Liver (tissue), 8 donors: ENCODE measurements at regions not wholly inside any gene's neighbourhood (a gene's known extent, or its start where the extent isn't known, plus 50 kb on each side); places are given as distances from the start of the nearest gene placed in this dataset.

Experiments used
- DNase-seq: peaks from one replicate; pipeline ENCODE4 v3.0.0-alpha.2; 2017; ENCODE audit warnings: low spot score
- H3K27ac ChIP-seq, 2 donors: one replicate each; pipeline ENCODE4 v1.7.0; 2013; ENCODE audit warnings: inconsistent platforms in 2 of 2, low read length in 2 of 2, control low read depth in 1 of 2, low read depth in 1 of 2, mild to moderate bottlenecking in 1 of 2
- H3K27me3 ChIP-seq, 4 donors: one replicate each; pipeline versions ENCODE4 v1.6.1 to v1.7.0; 2013; ENCODE audit warnings: low read length in 3 of 4, inconsistent platforms in 1 of 4, mild to moderate bottlenecking in 1 of 4, moderate library complexity in 1 of 4; ENCODE audit not compliant: control insufficient read depth in 4 of 4, insufficient read depth in 4 of 4
- H3K36me3 ChIP-seq, 4 donors: one replicate each; pipeline versions ENCODE4 v1.6.1 to v1.7.0; 2013; ENCODE audit warnings: low read length in 3 of 4, mild to moderate bottlenecking in 3 of 4, low read depth in 1 of 4, moderate library complexity in 1 of 4; ENCODE audit not compliant: control insufficient read depth in 4 of 4, insufficient read depth in 3 of 4
- H3K4me1 ChIP-seq, 4 donors: one replicate each; pipeline versions ENCODE4 v1.6.1 to v1.7.0; 2013; ENCODE audit warnings: low read length in 3 of 4, mild to moderate bottlenecking in 3 of 4, moderate library complexity in 1 of 4; ENCODE audit not compliant: control insufficient read depth in 4 of 4, insufficient read depth in 4 of 4
- H3K4me3 ChIP-seq, 3 donors: one replicate each; pipeline versions ENCODE4 v1.6.1 to v1.7.0; 2013; ENCODE audit warnings: low read length in 3 of 3, control low read depth in 1 of 3, low read depth in 1 of 3, mild to moderate bottlenecking in 1 of 3
- H3K9ac ChIP-seq, 2 donors: one replicate each; pipeline ENCODE4 v1.7.0; 2013; ENCODE audit warnings: low read length in 2 of 2, mild to moderate bottlenecking in 2 of 2, moderate library complexity in 2 of 2, control low read depth in 1 of 2, low read depth in 1 of 2
- H3K9me3 ChIP-seq, 4 donors: one replicate each; pipeline versions ENCODE4 v1.6.1 to v1.7.0; 2013; ENCODE audit warnings: low read length in 3 of 4; ENCODE audit not compliant: control insufficient read depth in 4 of 4
- CTCF ChIP-seq: fragments of 150-350 bp; IDR thresholded peaks from 2 replicates; pipeline ENCODE4 v1.5.1; 2017; ENCODE audit warnings: improper control_type of control experiment, low read depth, low read length; ENCODE audit not compliant: missing input control
- EGR1 ChIP-seq, 2 donors: IDR thresholded peaks; 2 replicates each; pipeline ENCODE4 v1.6.1; 2016 to 2018; ENCODE audit warnings: antibody characterized with exemption in 2 of 2, low read depth in 2 of 2
- FOXA1 ChIP-seq: IDR thresholded peaks from 2 replicates; pipeline ENCODE4 v1.6.1; 2016; ENCODE audit warnings: antibody characterized with exemption
- FOXA2 ChIP-seq: IDR thresholded peaks from 2 replicates; pipeline ENCODE4 v1.6.1; 2016; ENCODE audit warnings: antibody characterized with exemption
- GABPA ChIP-seq, 2 donors: IDR thresholded peaks in 1 of 2; conservative IDR thresholded peaks in 1 of 2; 2 replicates each; pipeline ENCODE4 v1.6.1; 2016; ENCODE audit warnings: antibody characterized with exemption in 2 of 2, mild to moderate bottlenecking in 1 of 2, moderate library complexity in 1 of 2
- HNF4A ChIP-seq, 2 donors: conservative IDR thresholded peaks; 2 replicates each; pipeline ENCODE4 v1.6.1; 2016; ENCODE audit warnings: antibody characterized with exemption in 2 of 2, mild to moderate bottlenecking in 2 of 2
- HNF4G ChIP-seq: IDR thresholded peaks from 2 replicates; pipeline ENCODE4 v1.6.1; 2016; ENCODE audit warnings: antibody characterized with exemption
- JUND ChIP-seq, 2 donors: IDR thresholded peaks; 2 replicates each; pipeline ENCODE4 v1.6.1; 2016; ENCODE audit warnings: antibody characterized with exemption in 2 of 2
- MAX ChIP-seq: IDR thresholded peaks from 2 replicates; pipeline ENCODE4 v1.6.1; 2016; ENCODE audit warnings: antibody characterized with exemption
- NR2F2 ChIP-seq: IDR thresholded peaks from 2 replicates; pipeline ENCODE4 v1.6.1; 2016; ENCODE audit warnings: antibody characterized with exemption
- RAD21 ChIP-seq, 2 donors: IDR thresholded peaks; 2 replicates each; pipeline ENCODE4 v1.6.1; 2016; ENCODE audit warnings: antibody characterized with exemption in 2 of 2, mild to moderate bottlenecking in 2 of 2
- REST ChIP-seq: IDR thresholded peaks from 2 replicates; pipeline ENCODE4 v1.6.1; 2016; ENCODE audit warnings: antibody characterized with exemption, mild to moderate bottlenecking
- SP1 ChIP-seq: IDR thresholded peaks from 2 replicates; pipeline ENCODE4 v1.6.1; 2018; ENCODE audit warnings: antibody characterized with exemption, mild to moderate bottlenecking
- ZBTB33 ChIP-seq: IDR thresholded peaks from 2 replicates; pipeline ENCODE4 v1.6.1; 2016; ENCODE audit warnings: antibody characterized with exemption
- WGBS: extraction: QIAGEN DNeasy Blood & Tissue Kit; methylation state at CpG from one replicate; pipeline ENCODE4 v1.1.7; 2013; 5-methylcytosine and 5-hydroxymethylcytosine counted together
- TF ChIP-seq, protein P1 (sequence below): IDR thresholded peaks from 2 replicates; pipeline ENCODE4 v1.6.1; 2016; ENCODE audit warnings: antibody characterized with exemption
- donor health status: healthy.
- donor health status: healthy.
- donor health status: healthy.
- donor health status: healthy.
- donor health status: healthy.

DNA sequence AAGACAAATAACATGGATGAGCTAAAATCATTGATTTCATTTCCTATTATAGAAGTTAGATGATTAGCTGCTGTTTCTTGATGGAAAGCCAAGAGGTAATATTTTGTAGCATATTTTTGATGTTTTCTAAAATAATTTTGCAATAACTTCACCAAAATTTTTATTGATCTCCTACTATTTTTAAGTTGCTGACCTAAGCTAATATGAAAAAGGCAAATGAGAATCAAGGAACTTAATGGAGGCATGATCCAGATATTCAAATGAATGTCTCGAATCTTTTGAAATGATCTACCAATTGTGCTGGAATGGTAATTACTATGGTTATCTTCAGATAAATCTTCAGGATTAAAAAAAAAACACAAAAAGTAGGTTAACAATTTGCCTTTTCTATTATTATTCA is 1591.4 kb upstream of the PCDH7 start:
- DNase-seq: no peak
- WGBS: 65% methylated on average over 1 of the region's 1 CpG

DNA sequence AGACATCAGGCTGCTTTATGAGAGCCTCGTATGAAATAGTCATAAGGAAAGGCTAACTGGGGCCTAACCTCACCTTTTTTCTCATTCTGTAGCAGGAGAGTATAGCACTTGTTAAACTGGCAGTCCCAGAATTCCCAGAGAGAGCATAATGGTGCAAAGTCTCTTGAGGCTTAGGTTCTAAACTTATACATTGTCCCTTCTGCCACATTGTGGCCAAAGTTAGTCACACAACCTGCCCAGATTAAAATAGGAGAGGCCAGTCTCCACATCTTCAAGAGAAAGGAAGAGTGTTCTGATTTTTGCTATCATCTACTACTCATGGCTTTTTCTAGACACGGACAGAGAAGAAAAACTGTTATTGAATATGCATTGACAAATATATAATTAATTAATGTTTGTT is 1588.9 kb upstream of the PCDH7 start:
- H3K36me3 ChIP-seq: no peaks in the 10 kb centered on the region
- H3K27me3 ChIP-seq: no peaks in the 10 kb centered on the region
- no peaks in the 10 kb centered on the region for H3K4me1 ChIP-seq
- WGBS: 65% methylated on average over 2 of the region's 2 CpGs
- no peak overlapping the region for H3K4me3 ChIP-seq
- no peak overlapping the region for H3K27ac ChIP-seq
- no peaks in the 10 kb centered on the region for H3K9me3 ChIP-seq
- no peak for DNase-seq
- TF ChIP-seq REST: no peak
- TF ChIP-seq SP1: no peak
- no peak for TF ChIP-seq CTCF
- no peak for TF ChIP-seq HNF4G
- TF ChIP-seq FOXA2: no peak
- TF ChIP-seq GABPA (IDR thresholded peaks at IDR 0.05 in 1 of 2, conservative IDR thresholded peaks at IDR 0.05 in 1 of 2): no peak
- no peak for TF ChIP-seq RAD21 (IDR thresholded peaks at IDR 0.05)
- TF ChIP-seq HNF4A (conservative IDR thresholded peaks at IDR 0.05): no peak
- no peak for TF ChIP-seq NR2F2
- no peak for TF ChIP-seq FOXA1
- TF ChIP-seq JUND (IDR thresholded peaks at IDR 0.05): no peak
- TF ChIP-seq, protein P1, sequence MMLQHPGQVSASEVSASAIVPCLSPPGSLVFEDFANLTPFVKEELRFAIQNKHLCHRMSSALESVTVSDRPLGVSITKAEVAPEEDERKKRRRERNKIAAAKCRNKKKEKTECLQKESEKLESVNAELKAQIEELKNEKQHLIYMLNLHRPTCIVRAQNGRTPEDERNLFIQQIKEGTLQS: no peak
- TF ChIP-seq ZBTB33: no peak
- no peak for TF ChIP-seq MAX
- TF ChIP-seq EGR1 (IDR thresholded peaks at IDR 0.05; ENCODE audit: low read depth in 2 of 2): no peak
- no peak overlapping the region for H3K9ac ChIP-seq

More for the DNA sequence above, 1591.4 kb upstream of the PCDH7 start:
- Histone ChIP-seq H3K9me3 (no peaks in the 10 kb centered on the region), H3K4me1 (no peaks in the 10 kb centered on the region), H3K36me3 (no peaks in the 10 kb centered on the region), H3K4me3 (no peak overlapping the region), H3K27me3 (no peaks in the 10 kb centered on the region), H3K27ac (no peak overlapping the region), H3K9ac (no peak overlapping the region)
- no peak for TF ChIP-seq NR2F2
